SK-N-SH treated with all-trans-retinoic acid at 6 μM for 48 hours (cell line): ENCODE measurements at regions not wholly inside any gene's neighbourhood (a gene's known extent, or its start where the extent isn't known, plus 50 kb on each side); places are given as distances from the start of the nearest gene placed in this dataset.

Experiments
- ATAC-seq: fragments of 200-7000 bp; cut with Tn5 transposase; 3 replicates; pipeline ENCODE4 v1.9.1; 2020; ENCODE audit warnings: mild to moderate bottlenecking, moderate library complexity
- BACH2 ChIP-seq: fragments of 250-450 bp; sonication (Bioruptor Pico); IDR thresholded peaks from 2 replicates; pipeline ENCODE4 v1.9.0; 2021; ENCODE audit warnings: mild to moderate bottlenecking, borderline replicate concordance
- CREB5 ChIP-seq: fragments of 250-450 bp; sonication (Bioruptor Pico); IDR thresholded peaks from 2 replicates; pipeline ENCODE4 v1.5.1; 2020; ENCODE audit warnings: low read depth, mild to moderate bottlenecking, moderate library complexity
- CSDC2 ChIP-seq: fragments of 250-450 bp; sonication (Bioruptor Pico); IDR thresholded peaks from 2 replicates; pipeline ENCODE4 v1.5.0; 2020; ENCODE audit warnings: mild to moderate bottlenecking, moderate library complexity
- CSRNP3 ChIP-seq: fragments of 250-450 bp; sonication (Bioruptor Pico); IDR thresholded peaks from 2 replicates; pipeline ENCODE4 v1.5.1; 2021; ENCODE audit warnings: mild to moderate bottlenecking, moderate library complexity
- ESRRG ChIP-seq: fragments of 250-450 bp; sonication (Bioruptor Pico); IDR thresholded peaks from 2 replicates; pipeline ENCODE4 v1.6.1; 2021; ENCODE audit warnings: mild to moderate bottlenecking
- GLIS3 ChIP-seq: fragments of 250-450 bp; sonication (Bioruptor Pico); IDR thresholded peaks from 2 replicates; pipeline ENCODE4 v1.5.0; 2020; ENCODE audit warnings: mild to moderate bottlenecking, moderate library complexity
- ISL1 ChIP-seq: fragments of 250-450 bp; sonication (Bioruptor Pico); IDR thresholded peaks from 2 replicates; pipeline ENCODE4 v2.1.2; 2022; ENCODE audit warnings: mild to moderate bottlenecking, moderate library complexity
- OSR1 ChIP-seq: fragments of 250-450 bp; sonication (Bioruptor Pico); IDR thresholded peaks from 2 replicates; pipeline ENCODE4 v1.8.0; 2022; ENCODE audit warnings: moderate library complexity, mild to moderate bottlenecking, inconsistent platforms
- PATZ1 ChIP-seq: fragments of 250-450 bp; sonication (Bioruptor Pico); IDR thresholded peaks from 2 replicates; pipeline ENCODE4 v1.8.0; 2020; ENCODE audit warnings: mild to moderate bottlenecking, moderate library complexity, borderline replicate concordance
- POU6F1 ChIP-seq: fragments of 250-450 bp; sonication (Bioruptor Pico); IDR thresholded peaks from 2 replicates; pipeline ENCODE4 v1.8.0; 2021; ENCODE audit warnings: low read depth, mild to moderate bottlenecking, moderate library complexity, borderline replicate concordance
- PPARA ChIP-seq: fragments of 250-450 bp; sonication (Bioruptor Pico); IDR thresholded peaks from 2 replicates; pipeline ENCODE4 v1.5.0; 2020; ENCODE audit warnings: mild to moderate bottlenecking, borderline replicate concordance
- RARB ChIP-seq: fragments of 250-450 bp; sonication (Bioruptor Pico); IDR thresholded peaks from 2 replicates; pipeline ENCODE4 v1.8.0; 2021; ENCODE audit warnings: mild to moderate bottlenecking, moderate library complexity
- SNAI2 ChIP-seq: fragments of 250-450 bp; sonication (Bioruptor Pico); IDR thresholded peaks from 2 replicates; pipeline ENCODE4 v1.5.0; 2020; ENCODE audit warnings: mild to moderate bottlenecking, moderate library complexity
- TOX ChIP-seq: fragments of 250-450 bp; sonication (Bioruptor Pico); IDR thresholded peaks from 2 replicates; pipeline ENCODE4 v1.8.0; 2021; ENCODE audit warnings: mild to moderate bottlenecking, moderate library complexity, borderline replicate concordance
- TSHZ2 ChIP-seq: fragments of 250-450 bp; sonication (Bioruptor Pico); IDR thresholded peaks from 2 replicates; pipeline ENCODE4 v1.5.0; 2020; ENCODE audit warnings: mild to moderate bottlenecking, moderate library complexity
- ZC3H10 ChIP-seq: fragments of 250-450 bp; sonication (Bioruptor Pico); IDR thresholded peaks from 2 replicates; pipeline ENCODE4 v1.5.1; 2021; ENCODE audit warnings: mild to moderate bottlenecking, moderate library complexity
- ZFP3 ChIP-seq: fragments of 250-450 bp; sonication (Bioruptor Pico); IDR thresholded peaks from 2 replicates; pipeline ENCODE4 v1.5.0; 2020; ENCODE audit warnings: mild to moderate bottlenecking, moderate library complexity
- ZFP30 ChIP-seq: fragments of 450-650 bp; formaldehyde crosslinking; IDR thresholded peaks from 2 replicates; pipeline ENCODE4 v1.5.0; 2022; ENCODE audit warnings: mild to moderate bottlenecking, moderate library complexity
- ZNF565 ChIP-seq: fragments of 450-650 bp; formaldehyde crosslinking; conservative IDR thresholded peaks from 2 replicates; pipeline ENCODE4 v1.5.0; 2020; ENCODE audit warnings: low read depth, mild to moderate bottlenecking, moderate library complexity
- ZNF70 ChIP-seq: fragments of 450-650 bp; formaldehyde crosslinking; IDR thresholded peaks from 2 replicates; pipeline ENCODE4 v1.5.0; 2020; ENCODE audit warnings: mild to moderate bottlenecking, moderate library complexity
- ZNF8 ChIP-seq: fragments of 450-650 bp; formaldehyde crosslinking; IDR thresholded peaks from 2 replicates; pipeline ENCODE4 v1.5.0; 2020; ENCODE audit warnings: mild to moderate bottlenecking, moderate library complexity

- TF ChIP-seq CSDC2 (CRISPR knock-in tag): no peak
- no peak for TF ChIP-seq ZNF70 (CRISPR knock-in tag)
- TF ChIP-seq RARB (CRISPR knock-in tag): no peak
- no peak for TF ChIP-seq OSR1
- no peak for TF ChIP-seq ZC3H10
- no peak for TF ChIP-seq TSHZ2 (CRISPR knock-in tag)
- no peak for TF ChIP-seq PATZ1 (CRISPR knock-in tag)
- no peak for TF ChIP-seq POU6F1 (CRISPR knock-in tag)
- no peak for TF ChIP-seq ZNF565 (CRISPR knock-in tag)
- TF ChIP-seq ZNF8: no peak
- ATAC-seq: no peak
Observed at GRCh38 chr20:24718277-24718676, 230.8 kb upstream of the CST7 start.

- no peak for TF ChIP-seq BACH2
- no peak for TF ChIP-seq ZC3H10
- TF ChIP-seq ZNF565 (CRISPR knock-in tag): no peak
- TF ChIP-seq OSR1: no peak
- no peak for TF ChIP-seq POU6F1 (CRISPR knock-in tag)
- no peak for TF ChIP-seq ZFP30 (CRISPR knock-in tag)
- no peak for TF ChIP-seq TOX
- TF ChIP-seq GLIS3 (CRISPR knock-in tag): no peak
- TF ChIP-seq PPARA (CRISPR knock-in tag): no peak
- no peak for TF ChIP-seq CREB5 (CRISPR knock-in tag)
- TF ChIP-seq ESRRG: no peak
- TF ChIP-seq SNAI2 (CRISPR knock-in tag): no peak
- TF ChIP-seq CSRNP3 (CRISPR knock-in tag): no peak
- TF ChIP-seq TSHZ2 (CRISPR knock-in tag): no peak
- no peak for TF ChIP-seq ZNF8
- TF ChIP-seq CSDC2 (CRISPR knock-in tag): no peak
- no peak for TF ChIP-seq ISL1
- TF ChIP-seq ZFP3 (CRISPR knock-in tag): no peak
- no peak for ATAC-seq
Observed at GRCh38 chr20:24718696-24719095, 230.4 kb upstream of the CST7 start.
